ENCODE measurements at regions not wholly inside any gene's neighbourhood (a gene's known extent, or its start where the extent isn't known, plus 50 kb on each side); places are given as distances from the start of the nearest gene placed in this dataset.

DNA sequence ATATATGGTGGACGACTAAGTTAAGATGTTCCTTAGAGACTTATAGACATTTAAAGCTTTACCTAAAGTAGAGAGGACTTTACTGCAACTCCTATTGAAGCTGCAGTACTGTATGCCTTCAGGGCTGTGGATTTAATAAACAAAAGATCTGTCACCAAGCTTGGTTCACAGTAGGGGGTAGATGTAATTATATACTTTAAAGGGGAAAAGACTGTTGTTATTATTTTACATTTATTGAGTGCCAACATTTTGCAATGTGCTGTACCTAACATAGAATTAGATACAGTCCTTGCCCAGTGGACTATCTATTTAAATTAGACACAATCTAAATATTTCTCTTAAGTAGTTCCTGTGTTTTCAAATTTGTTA lies 67.2 kb downstream of the SLIT2 start:
- Histone ChIP-seq H3K4me3 (ENCODE audit: insufficient read depth, low read length, poor library complexity, severe bottlenecking) (no peak overlapping the region), H3F3A (ENCODE audit: insufficient read depth) (no peaks in the 10 kb centered on the region), H3K9me2 (replicated peaks; ENCODE audit: insufficient read depth, low read length) (no peaks in the 10 kb centered on the region), H3K9ac (ENCODE audit: low read length) (no peak overlapping the region), H3K27me3 (ENCODE audit: low read length) (no peaks in the 10 kb centered on the region), H3K9me3 (ENCODE audit: insufficient read depth, low read length) (no peaks in the 10 kb centered on the region), H3K36me3 (ENCODE audit: low read length) (no peaks in the 10 kb centered on the region), H3K79me2 (ENCODE audit: insufficient read depth, low read length) (no peaks in the 10 kb centered on the region), H3K4me2 (ENCODE audit: low read depth, low read length, poor library complexity, severe bottlenecking) (no peak overlapping the region), H4K20me1 (ENCODE audit: low read depth, low read length) (no peaks in the 10 kb centered on the region), H3K27ac (ENCODE audit: low read depth, low read length) (no peak overlapping the region), H2AFZ (ENCODE audit: low read depth, low read length, severe bottlenecking) (no peak overlapping the region)
- TF ChIP-seq, protein P1, sequence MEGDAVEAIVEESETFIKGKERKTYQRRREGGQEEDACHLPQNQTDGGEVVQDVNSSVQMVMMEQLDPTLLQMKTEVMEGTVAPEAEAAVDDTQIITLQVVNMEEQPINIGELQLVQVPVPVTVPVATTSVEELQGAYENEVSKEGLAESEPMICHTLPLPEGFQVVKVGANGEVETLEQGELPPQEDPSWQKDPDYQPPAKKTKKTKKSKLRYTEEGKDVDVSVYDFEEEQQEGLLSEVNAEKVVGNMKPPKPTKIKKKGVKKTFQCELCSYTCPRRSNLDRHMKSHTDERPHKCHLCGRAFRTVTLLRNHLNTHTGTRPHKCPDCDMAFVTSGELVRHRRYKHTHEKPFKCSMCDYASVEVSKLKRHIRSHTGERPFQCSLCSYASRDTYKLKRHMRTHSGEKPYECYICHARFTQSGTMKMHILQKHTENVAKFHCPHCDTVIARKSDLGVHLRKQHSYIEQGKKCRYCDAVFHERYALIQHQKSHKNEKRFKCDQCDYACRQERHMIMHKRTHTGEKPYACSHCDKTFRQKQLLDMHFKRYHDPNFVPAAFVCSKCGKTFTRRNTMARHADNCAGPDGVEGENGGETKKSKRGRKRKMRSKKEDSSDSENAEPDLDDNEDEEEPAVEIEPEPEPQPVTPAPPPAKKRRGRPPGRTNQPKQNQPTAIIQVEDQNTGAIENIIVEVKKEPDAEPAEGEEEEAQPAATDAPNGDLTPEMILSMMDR (IDR thresholded peaks at IDR 0.05; ENCODE audit: insufficient read depth, low read length, poor library complexity, severe bottlenecking) = no peak
- no peak for TF ChIP-seq EZH2phosphoT487 (conservative IDR thresholded peaks at IDR 0.05; ENCODE audit: low read length)

DNA sequence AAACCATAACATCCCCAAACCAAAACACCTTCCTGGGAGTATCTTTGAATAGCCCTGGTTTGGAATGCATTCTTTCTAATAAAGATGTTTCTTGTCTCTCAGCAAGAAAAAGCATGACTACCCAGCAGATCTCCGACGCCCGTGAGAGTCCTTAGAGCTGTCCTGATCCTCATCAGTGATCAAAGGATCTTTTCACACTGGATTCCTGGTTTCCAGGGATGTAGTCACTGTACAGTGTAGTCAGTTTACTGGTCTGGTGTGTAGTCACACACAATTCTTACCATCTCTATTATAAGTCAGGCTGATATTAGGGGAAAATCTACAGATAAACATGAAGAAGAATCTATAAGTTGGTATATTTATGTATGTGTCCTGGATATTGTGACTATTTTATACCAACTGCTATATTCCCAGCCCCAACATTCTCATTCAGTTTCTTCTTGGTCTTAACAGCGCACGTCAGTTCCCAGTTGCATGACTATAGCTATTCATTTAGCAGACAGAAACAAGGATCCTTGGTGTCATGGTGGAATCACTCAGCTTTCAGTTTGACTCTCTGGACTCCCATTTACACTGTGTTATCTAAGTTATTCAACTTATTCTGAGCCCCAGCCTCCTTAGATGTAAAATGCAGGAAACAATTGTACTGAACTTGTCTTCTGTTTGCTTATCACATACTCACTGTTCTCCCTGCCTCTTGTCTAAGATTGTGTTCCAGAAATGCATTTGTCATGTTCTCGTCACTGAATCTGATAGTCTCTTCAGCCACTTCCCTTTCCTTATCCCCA lies 68.3 kb downstream of the SLIT2 start:
- H3K27me3 ChIP-seq (ENCODE audit: low read length) = no peaks in the 10 kb centered on the region
- H3K27ac ChIP-seq (ENCODE audit: low read depth, low read length) = no peak overlapping the region
- no peaks in the 10 kb centered on the region for H3K79me2 ChIP-seq (ENCODE audit: insufficient read depth, low read length)
- no peaks in the 10 kb centered on the region for H3K9me3 ChIP-seq (ENCODE audit: insufficient read depth, low read length)
- H3K4me3 ChIP-seq (ENCODE audit: insufficient read depth, low read length, poor library complexity, severe bottlenecking) = no peak overlapping the region
- no peaks in the 10 kb centered on the region for H3F3A ChIP-seq (ENCODE audit: insufficient read depth)
- H3K36me3 ChIP-seq (ENCODE audit: low read length) = no peaks in the 10 kb centered on the region
- H3K9me2 ChIP-seq (replicated peaks; ENCODE audit: insufficient read depth, low read length) = no peaks in the 10 kb centered on the region
- no peak overlapping the region for H3K4me2 ChIP-seq (ENCODE audit: low read depth, low read length, poor library complexity, severe bottlenecking)
- H2AFZ ChIP-seq (ENCODE audit: low read depth, low read length, severe bottlenecking) = no peak overlapping the region
- H4K20me1 ChIP-seq (ENCODE audit: low read depth, low read length) = no peaks in the 10 kb centered on the region
- H3K9ac ChIP-seq (ENCODE audit: low read length) = no peak overlapping the region
- TF ChIP-seq EZH2phosphoT487 (conservative IDR thresholded peaks at IDR 0.05; ENCODE audit: low read length) = no peak
- TF ChIP-seq, protein P1 (IDR thresholded peaks at IDR 0.05; ENCODE audit: insufficient read depth, low read length, poor library complexity, severe bottlenecking) = no peak

DNA sequence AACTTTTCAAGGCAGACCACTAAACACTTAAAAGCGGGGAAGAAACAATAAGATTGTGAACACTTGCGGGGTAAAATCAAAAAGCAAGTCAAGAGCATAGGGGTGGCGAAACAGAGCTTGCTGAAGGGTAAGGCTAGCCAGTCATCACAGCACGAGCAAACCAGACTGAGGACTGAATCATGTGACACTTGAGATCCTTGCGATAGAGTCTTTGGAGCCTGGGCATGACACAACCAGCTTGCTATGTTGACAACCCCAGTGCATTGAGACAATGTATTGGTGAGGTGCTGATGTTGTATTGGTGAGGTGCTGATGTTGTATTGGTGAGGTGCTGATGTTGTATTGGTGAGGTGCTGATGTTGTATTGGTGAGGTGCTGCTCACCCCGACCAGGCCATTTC lies 72.3 kb downstream of the SLIT2 start:
- H4K20me1 ChIP-seq (ENCODE audit: low read depth, low read length) = no peaks in the 10 kb centered on the region
- no peak overlapping the region for H2AFZ ChIP-seq (ENCODE audit: low read depth, low read length, severe bottlenecking)
- no peak overlapping the region for H3K27ac ChIP-seq (ENCODE audit: low read depth, low read length)
- no peaks in the 10 kb centered on the region for H3K27me3 ChIP-seq (ENCODE audit: low read length)
- 0 out of 2 replicates have a peak, but pooled peaks cover 4% of the 10 kb centered on the region for H3K9me2 ChIP-seq (replicated peaks; ENCODE audit: insufficient read depth, low read length)
- no peak overlapping the region for H3K4me2 ChIP-seq (ENCODE audit: low read depth, low read length, poor library complexity, severe bottlenecking)
- H3F3A ChIP-seq (ENCODE audit: insufficient read depth) = no peaks in the 10 kb centered on the region
- no peaks in the 10 kb centered on the region for H3K9me3 ChIP-seq (ENCODE audit: insufficient read depth, low read length)
- TF ChIP-seq EZH2phosphoT487 (conservative IDR thresholded peaks at IDR 0.05; ENCODE audit: low read length) = no peak
- TF ChIP-seq, protein P1 (IDR thresholded peaks at IDR 0.05; ENCODE audit: insufficient read depth, low read length, poor library complexity, severe bottlenecking) = no peak
- no peaks in the 10 kb centered on the region for H3K36me3 ChIP-seq (ENCODE audit: low read length)
- H3K4me3 ChIP-seq (ENCODE audit: insufficient read depth, low read length, poor library complexity, severe bottlenecking) = no peak overlapping the region
- no peak overlapping the region for H3K9ac ChIP-seq (ENCODE audit: low read length)
- no peaks in the 10 kb centered on the region for H3K79me2 ChIP-seq (ENCODE audit: insufficient read depth, low read length)
